ENCODE measurements at regions not wholly inside any gene's neighbourhood (a gene's known extent, or its start where the extent isn't known, plus 50 kb on each side); places are given as distances from the start of the nearest gene placed in this dataset.
A peak's percentile ranks its signal among the peaks of the same experiment; 100 is the strongest.

GRCh38 chr3:82940124-82940523 is 1178.7 kb upstream of the GBE1 start:
- no peaks in the 10 kb centered on the region for H3K36me3 ChIP-seq
- DNase-seq: no peak
- H3K4me3 ChIP-seq: no peak overlapping the region
- no peak for TF ChIP-seq CTCF (IDR thresholded peaks at IDR 0.05 in 4 of 5, conservative IDR thresholded peaks at IDR 0.05 in 1 of 5)
- no peak for TF ChIP-seq POLR2A (IDR thresholded peaks at IDR 0.05)
- no peaks in the 10 kb centered on the region for H3K9me3 ChIP-seq
- ATAC-seq: no peak
- intact Hi-C loops (cut with DNase I; ENCODE audit: low total_unique reads) (no loop called here), in situ Hi-C loops (cut with MboI; ENCODE audit: low sequenced_read_pairs in 4 of 4) (no loop called here)
- H3K27ac ChIP-seq: no peak overlapping the region
- H3K27me3 ChIP-seq: no peaks in the 10 kb centered on the region
- H3K4me1 ChIP-seq: no peaks in the 10 kb centered on the region

GRCh38 chr3:82939491-82940097 is 1178.1 kb upstream of the GBE1 start:
- no peak for DNase-seq
- Histone ChIP-seq H3K9me3 (no peaks in the 10 kb centered on the region), H3K27me3 (no peaks in the 10 kb centered on the region), H3K4me3 (no peak overlapping the region), H3K36me3 (no peaks in the 10 kb centered on the region), H3K27ac (no peak overlapping the region), H3K4me1 (no peaks in the 10 kb centered on the region)
- in situ Hi-C loops (cut with MboI; ENCODE audit: low sequenced_read_pairs in 4 of 4) (no loop called here), intact Hi-C loops (cut with DNase I; ENCODE audit: low total_unique reads) (no loop called here)
- no peak for ATAC-seq
- TF ChIP-seq POLR2A (IDR thresholded peaks at IDR 0.05) (no peak), CTCF (IDR thresholded peaks at IDR 0.05 in 4 of 5, conservative IDR thresholded peaks at IDR 0.05 in 1 of 5) (no peak)

- intact Hi-C loops (cut with DNase I; ENCODE audit: low total_unique reads) (no loop called here), in situ Hi-C loops (cut with MboI; ENCODE audit: low sequenced_read_pairs in 4 of 4) (no loop called here)
- Histone ChIP-seq H3K9me3 (no peaks in the 10 kb centered on the region), H3K4me3 (no peak overlapping the region), H3K4me1 (no peaks in the 10 kb centered on the region), H3K27me3 (no peaks in the 10 kb centered on the region), H3K27ac (no peak overlapping the region), H3K36me3 (no peaks in the 10 kb centered on the region)
- peak in 1 of 2 donors; percentile 7 for DNase-seq
- no peak for TF ChIP-seq POLR2A (IDR thresholded peaks at IDR 0.05)
- TF ChIP-seq CTCF (IDR thresholded peaks at IDR 0.05 in 4 of 5, conservative IDR thresholded peaks at IDR 0.05 in 1 of 5): no peak
- ATAC-seq: no peak
Observed at GRCh38 chr3:82938821-82939328, 1177.4 kb upstream of the GBE1 start.

- Histone ChIP-seq H3K4me3 (no peak overlapping the region), H3K36me3 (no peaks in the 10 kb centered on the region), H3K9me3 (no peaks in the 10 kb centered on the region), H3K27ac (no peak overlapping the region), H3K4me1 (no peaks in the 10 kb centered on the region), H3K27me3 (no peaks in the 10 kb centered on the region)
- no peak for TF ChIP-seq POLR2A (IDR thresholded peaks at IDR 0.05)
- no peak for TF ChIP-seq CTCF (IDR thresholded peaks at IDR 0.05 in 4 of 5, conservative IDR thresholded peaks at IDR 0.05 in 1 of 5)
- intact Hi-C loops (cut with DNase I; ENCODE audit: low total_unique reads) (no loop called here), in situ Hi-C loops (cut with MboI; ENCODE audit: low sequenced_read_pairs in 4 of 4) (no loop called here)
- DNase-seq: no peak
- no peak for ATAC-seq
Observed at GRCh38 chr3:82927309-82928253, 1166.1 kb upstream of the GBE1 start.
